HT1080 (cell line): ENCODE measurements at regions not wholly inside any gene's neighbourhood (a gene's known extent, or its start where the extent isn't known, plus 50 kb on each side); places are given as distances from the start of the nearest gene placed in this dataset.
"Not testable (repeated sequence)": the region's sequence is repeated elsewhere in the genome, so short reads cannot be mapped to it uniquely, and the experiment has no call there.

Experiments used
- DNase-seq: peaks from one replicate; pipeline ENCODE4 v3.0.0-alpha.2; 2015; ENCODE audit warnings: low read depth

DNA sequence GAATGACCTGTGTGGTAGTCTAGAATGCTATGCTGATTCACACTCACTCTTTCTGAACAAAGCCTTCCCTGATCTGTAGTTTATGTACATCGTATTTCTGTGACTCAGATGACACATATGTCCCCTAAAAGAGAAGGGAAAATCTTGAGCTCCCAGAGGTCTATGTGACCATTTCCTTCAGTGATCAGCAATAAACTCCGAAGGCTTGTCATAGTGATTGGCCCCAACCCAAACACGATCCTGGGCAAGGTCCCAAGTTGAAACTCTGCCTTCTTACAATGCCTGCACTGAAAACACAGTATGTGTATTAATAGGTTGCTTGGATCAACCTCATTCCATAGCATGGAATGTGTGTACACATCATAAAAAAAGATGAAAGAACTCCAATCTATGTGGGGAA lies 685.8 kb downstream of the MAT2B start:
- DNase-seq, result peak; percentile 84

DNA sequence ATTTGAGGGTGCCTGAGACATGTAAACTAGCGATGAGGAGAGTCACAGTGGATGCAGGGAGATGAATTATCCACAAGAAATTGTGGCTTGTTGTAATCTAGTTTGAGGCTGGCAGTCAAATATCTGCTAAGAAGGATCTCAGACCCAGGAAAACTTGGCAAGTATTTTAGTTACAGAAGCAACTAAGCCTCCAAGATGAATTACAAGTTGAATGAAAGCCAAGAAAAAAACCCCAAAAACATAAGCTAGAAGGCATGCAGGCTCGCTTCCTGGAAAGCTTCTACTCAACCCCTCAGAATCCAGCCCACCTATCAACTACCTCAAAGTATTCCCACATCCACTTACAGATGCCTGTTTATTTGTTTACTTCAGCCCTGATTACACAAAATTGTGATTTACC lies 696.9 kb downstream of the MAT2B start:
- DNase-seq, result no peak

DNA sequence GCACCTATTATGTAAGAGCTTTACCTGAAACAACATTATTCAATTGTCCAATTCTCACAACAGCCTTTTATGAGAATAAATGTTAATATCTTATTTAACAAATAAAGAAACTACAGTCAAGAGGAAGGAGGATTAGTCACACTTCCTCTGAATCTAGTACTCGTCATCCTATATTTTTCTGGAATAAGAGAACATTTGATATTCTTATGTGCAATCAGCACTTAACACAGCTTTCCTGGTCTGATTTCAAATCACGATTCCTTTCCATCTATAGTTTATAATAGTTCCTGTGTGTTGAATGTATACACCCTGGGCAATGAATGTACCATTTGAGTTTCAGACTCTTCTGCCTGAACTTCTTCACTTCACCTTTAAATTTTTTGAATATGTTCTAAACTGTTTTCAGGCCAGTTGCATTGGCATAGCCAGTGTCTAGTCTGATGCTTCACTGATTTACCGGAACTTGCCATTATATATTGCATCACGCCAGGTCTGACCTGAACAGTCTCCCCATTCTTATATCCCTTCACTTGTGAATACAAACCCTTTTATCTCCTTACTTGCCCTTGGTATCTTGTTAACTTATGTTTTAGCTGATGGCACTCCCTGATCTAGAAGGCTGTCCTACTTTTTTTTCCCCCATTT lies 698.3 kb downstream of the MAT2B start:
- DNase-seq, result peak; percentile 52

- DNase-seq, result peak; percentile 54
These were observed 699.0 kb downstream of the MAT2B start for GRCh38 chr5:164204338-164204946.

- no peak for DNase-seq
These were observed 700.8 kb downstream of the MAT2B start for GRCh38 chr5:164206196-164206595.

DNA sequence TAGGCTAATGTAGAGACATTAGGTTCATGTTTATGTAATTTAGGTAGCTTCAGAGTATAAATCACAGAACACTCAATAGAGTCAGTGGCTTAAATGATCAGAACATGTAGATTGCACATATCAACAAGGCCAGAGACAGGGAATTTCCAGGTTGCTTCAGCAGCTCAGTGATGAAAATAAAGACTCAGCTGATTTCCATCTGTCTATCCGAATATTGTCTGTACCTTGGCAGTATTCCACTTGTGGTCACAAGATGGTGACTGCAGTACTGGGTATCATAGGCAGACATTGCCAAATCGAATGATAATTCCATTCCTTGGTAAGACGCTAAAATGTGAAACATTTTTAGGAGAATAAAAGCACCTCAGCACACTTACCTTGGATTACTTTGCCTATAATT lies 702.2 kb downstream of the MAT2B start:
- DNase-seq, result no peak

DNA sequence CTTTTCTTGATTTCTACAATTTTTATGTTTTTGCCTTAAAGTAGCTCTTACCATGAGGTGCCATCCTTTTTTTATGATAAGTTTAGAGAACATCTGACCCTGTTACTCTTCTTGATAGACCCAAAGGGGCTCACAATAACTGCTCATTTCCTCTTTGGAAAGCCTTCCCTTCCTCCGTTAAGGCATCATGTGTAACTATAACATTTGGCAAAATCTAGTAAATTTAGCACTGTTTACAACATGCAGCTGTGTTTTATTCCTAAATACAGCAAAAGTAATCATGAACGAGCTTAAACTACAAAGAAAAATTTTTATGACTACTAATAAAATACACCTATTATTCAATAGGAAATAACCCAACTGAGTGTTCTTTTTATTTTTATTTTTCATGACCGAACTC lies 705.1 kb downstream of the MAT2B start:
- no peak for DNase-seq

DNA sequence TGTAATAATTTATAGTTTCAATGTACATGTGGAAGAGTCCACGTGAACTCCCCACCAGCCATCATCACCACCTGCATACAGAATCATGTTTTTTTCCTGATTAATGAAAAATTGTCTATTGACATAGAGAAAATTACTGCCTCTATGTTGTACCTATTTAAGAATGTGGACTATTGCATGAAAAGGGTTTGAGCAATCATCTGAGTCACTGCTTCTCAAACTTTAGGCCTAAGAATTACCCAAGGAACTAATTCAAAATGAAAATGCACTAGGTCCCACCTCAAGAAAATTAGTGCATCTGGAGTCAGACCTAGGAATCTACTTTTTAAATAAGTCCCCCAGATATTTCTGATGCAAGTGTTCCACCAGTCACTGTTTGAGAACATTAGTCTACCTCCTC lies 709.3 kb downstream of the MAT2B start:
- DNase-seq, result no peak

DNA sequence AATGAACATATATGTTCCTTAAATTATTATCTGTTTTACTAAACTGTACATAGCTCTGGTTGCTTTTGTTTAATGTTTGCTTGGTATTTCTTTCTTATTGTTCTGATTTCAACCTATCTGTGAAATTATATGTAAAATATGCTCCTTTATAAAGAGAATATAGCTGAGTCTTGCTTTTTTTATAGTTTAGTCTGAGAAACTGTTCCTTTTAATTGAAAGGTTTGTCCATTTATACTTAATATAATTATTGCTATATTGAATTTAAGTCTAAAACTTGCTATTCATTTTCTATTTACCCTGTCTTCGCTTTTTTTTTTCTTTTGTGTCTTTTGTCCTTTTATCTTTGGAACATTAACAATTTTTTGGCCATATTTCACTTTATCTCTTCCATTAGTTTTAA lies 712.0 kb downstream of the MAT2B start:
- DNase-seq, result no peak

DNA sequence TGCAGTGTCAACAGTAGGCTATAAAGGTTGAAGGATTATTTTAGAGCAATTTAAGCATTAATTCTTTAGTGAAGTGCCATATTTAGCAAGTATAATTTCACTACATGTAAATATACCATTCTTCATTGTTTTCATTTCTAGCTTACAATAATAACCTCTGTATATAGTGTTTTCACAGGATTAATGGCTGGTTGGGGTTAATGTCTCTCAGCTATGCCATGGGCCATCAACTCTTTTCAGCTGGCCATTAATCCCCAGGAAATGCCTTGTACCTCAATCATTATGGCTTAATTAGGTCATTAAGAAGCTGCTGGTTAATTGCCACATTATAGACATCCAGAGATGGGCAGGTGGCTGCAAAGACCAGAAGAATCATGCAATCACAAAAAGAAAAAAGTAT lies 715.1 kb downstream of the MAT2B start:
- DNase-seq, result no peak

- DNase-seq, result no peak
These were observed 718.8 kb downstream of the MAT2B start for GRCh38 chr5:164224236-164224635.

DNA sequence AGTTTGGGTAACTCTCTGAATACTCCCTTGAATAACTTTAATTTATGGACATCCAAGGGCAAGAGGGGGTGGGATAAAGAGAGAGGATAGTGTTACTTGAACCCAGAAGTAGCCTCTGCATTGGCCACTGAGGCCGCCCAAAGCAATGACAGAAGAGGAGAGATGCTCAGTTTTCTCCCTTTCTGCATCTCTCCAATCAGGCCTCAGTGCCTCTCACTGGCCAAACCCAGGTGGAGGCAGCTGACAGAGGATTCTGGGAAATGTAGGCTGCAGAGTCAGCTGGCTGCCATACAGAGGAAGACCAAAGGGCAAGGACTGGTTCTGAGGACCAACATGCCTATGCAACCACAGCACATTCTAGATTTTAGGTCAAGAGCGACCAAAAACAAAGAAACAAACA lies 719.4 kb downstream of the MAT2B start:
- no peak for DNase-seq

DNA sequence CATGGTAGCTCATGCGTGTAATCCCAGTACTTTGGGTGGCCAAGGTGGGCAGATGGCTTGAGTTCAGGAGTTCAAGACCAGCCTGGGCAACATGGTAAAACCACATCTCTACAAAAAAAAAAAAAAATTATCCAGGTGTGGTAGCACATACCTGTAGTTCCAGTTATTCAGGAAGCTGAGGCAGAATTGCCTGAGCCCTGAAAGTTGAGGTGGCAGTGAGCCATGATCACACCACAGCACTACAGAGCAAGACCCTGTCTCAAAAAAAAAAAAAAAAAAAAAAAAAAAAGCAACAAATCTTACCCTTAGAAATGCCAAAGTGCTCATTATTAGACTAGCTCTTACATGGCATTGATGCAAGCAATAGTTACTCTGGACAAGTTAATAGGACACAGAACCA lies 724.9 kb downstream of the MAT2B start:
- no peak for DNase-seq

- no peak for DNase-seq
These were observed 728.4 kb downstream of the MAT2B start for GRCh38 chr5:164233791-164234190.

- no peak for DNase-seq
These were observed 728.9 kb downstream of the MAT2B start for GRCh38 chr5:164234321-164234720.

DNA sequence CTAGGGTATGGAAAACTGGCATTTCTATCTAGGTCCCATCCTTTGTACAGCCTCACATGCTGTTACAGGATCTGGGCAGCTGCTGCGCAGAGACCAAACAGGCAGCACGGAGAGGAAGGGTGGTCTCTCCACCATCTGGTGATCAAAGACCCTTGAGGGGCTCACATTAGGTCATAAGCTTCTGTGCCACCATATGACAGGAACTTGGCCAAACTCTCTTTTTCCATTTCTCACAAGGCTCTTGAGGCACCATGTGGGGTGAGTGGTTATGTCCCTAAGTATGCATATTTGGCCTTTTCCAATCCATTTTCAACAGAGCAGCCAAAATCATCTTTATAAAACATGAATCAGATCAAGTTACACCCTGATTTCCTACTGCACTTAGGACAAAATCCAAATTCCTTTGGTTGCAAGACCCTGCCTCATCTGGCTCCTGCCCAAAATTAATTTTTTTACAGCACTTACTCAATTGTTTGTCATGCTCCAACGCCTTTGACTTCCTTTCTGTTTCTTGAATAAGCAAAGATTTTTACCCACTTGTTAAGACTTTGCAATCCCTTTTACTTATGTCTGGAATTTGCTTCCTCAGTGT lies 730.0 kb downstream of the MAT2B start:
- DNase-seq, result peak; percentile 75

GRCh38 chr5:164237486-164237885 lies 732.1 kb downstream of the MAT2B start:
- no peak for DNase-seq

- not testable (repeated sequence) for DNase-seq
These were observed 746.4 kb downstream of the MAT2B start for GRCh38 chr5:164251781-164252180.

DNA sequence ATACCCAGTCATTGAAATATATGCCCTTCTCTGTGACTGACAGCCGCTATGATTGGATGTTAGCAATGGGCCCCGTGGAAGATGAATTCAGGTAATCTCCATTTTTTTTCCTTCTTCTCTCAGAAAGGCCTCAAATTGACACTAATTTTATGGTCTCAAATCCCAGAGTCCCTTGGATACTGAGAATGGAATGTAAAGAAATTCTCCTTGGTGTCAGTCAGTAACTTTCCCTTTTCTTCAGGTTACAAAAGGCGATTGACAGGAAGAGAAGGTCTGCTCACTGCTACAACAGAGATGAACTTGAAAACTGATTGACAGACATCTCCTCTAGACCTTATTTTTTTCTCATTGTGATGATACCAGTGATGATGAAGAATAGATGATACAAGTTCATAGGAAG lies 748.3 kb downstream of the MAT2B start:
- no peak for DNase-seq

DNA sequence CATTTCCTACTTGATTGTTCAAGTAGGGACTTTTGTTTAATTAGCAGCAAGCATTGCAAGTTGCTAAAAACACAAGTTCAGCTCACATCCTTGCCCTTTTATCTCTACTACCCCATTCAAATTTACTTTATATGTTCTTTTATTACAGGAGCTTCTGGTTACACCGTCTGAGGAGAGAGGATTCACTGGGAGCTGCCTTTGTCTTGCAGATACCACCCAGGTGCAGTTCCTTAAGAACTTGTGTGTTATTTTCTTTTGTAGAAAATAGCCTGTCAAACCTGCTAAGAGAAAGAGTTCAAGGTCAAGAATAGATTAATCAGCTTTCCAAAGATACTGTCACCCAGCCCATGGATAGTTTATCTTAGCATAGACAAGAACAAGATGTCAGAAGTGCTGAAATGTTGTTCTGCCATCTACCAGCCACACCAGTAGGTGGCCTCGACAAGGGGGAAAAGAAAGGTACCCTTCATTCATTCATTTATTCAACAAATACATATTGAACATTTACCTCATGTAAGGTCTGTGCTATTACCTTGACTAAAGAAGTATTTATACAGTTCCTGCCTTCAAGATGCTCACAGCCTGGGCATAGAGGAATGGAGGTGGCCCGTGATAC lies 750.3 kb downstream of the MAT2B start:
- no peak for DNase-seq

DNA sequence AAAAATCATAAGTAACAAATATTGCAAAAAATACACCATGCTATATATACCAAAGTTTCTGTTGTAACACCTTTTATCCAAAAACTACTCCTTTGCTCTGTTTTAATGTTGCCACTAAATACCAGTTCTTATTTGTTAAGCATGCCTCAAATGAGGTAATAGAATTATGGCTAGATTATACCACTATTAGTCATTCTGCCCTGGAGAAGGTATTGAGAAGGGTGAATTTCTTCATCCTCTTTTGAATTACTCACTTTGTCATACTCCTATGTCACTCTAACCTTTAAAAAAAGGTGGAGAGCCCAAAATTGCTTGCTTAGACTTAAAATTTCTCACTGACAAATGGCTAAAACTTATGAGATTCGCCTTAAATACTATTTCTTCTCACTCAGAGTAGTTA lies 750.9 kb downstream of the MAT2B start:
- DNase-seq, result peak; percentile 11

DNA sequence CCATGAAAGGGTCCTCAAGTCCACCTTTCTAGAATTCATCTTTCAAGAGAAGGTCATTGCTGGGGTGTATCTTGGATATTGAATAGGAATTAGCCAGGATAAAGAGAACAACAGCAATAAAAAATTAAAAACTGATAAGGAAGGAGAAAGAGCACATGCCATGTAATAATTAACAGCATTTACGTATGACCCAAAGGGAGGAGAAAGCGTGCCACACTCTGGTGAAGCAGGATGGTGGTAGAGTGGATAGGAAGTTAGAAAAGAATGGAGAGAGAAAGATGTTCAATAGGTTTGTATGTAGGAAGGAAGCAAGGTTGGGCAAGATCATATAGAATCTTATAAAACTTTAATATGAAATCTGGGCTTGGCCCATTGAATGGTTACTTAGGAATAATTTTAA lies 751.5 kb downstream of the MAT2B start:
- DNase-seq, result no peak

DNA sequence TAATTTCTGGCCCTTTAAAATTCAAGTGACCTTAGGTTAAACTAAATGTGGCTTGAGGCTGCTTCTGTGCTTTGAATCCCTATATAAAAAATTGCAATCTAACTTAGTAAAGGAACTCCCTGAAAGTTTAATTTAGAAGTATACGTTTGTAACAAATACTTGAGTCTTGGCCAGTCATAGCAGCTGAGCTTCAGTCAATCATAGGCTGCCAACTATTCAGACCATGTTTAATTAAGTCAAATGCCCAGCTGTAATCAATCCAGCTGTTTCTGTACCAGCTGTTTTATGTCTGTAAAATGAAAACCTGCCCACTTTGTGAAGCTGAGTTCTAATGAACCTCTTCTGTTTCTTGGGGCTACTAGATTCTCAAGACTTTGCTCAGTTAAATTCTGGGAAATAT lies 760.1 kb downstream of the MAT2B start:
- DNase-seq, result no peak
